ENCODE measurements at regions not wholly inside any gene's neighbourhood (a gene's known extent, or its start where the extent isn't known, plus 50 kb on each side); places are given as distances from the start of the nearest gene placed in this dataset.
"Not testable (repeated sequence)": the region's sequence is repeated elsewhere in the genome, so short reads cannot be mapped to it uniquely, and the experiment has no call there.

- TF ChIP-seq, protein P1, sequence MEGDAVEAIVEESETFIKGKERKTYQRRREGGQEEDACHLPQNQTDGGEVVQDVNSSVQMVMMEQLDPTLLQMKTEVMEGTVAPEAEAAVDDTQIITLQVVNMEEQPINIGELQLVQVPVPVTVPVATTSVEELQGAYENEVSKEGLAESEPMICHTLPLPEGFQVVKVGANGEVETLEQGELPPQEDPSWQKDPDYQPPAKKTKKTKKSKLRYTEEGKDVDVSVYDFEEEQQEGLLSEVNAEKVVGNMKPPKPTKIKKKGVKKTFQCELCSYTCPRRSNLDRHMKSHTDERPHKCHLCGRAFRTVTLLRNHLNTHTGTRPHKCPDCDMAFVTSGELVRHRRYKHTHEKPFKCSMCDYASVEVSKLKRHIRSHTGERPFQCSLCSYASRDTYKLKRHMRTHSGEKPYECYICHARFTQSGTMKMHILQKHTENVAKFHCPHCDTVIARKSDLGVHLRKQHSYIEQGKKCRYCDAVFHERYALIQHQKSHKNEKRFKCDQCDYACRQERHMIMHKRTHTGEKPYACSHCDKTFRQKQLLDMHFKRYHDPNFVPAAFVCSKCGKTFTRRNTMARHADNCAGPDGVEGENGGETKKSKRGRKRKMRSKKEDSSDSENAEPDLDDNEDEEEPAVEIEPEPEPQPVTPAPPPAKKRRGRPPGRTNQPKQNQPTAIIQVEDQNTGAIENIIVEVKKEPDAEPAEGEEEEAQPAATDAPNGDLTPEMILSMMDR (IDR thresholded peaks at IDR 0.05; ENCODE audit: low read length): peak; percentile 15; the same call in 1 of the 2 replicates
- H3K4me1 ChIP-seq (ENCODE audit: insufficient read depth, low read length, severe bottlenecking); H3K9me3 ChIP-seq (ENCODE audit: low read length); H3K36me3 ChIP-seq (ENCODE audit: insufficient read depth, low read length); H3K9me2 ChIP-seq (ENCODE audit: low read depth, low read length); H3K27ac ChIP-seq (ENCODE audit: low read depth, low read length, poor library complexity, severe bottlenecking); H4K20me1 ChIP-seq (ENCODE audit: insufficient read depth, low read length); H3K4me3 ChIP-seq (ENCODE audit: low read depth, low read length, poor library complexity, severe bottlenecking); H2AFZ ChIP-seq (ENCODE audit: low read length); H3K9ac ChIP-seq (ENCODE audit: low read length); H3K4me2 ChIP-seq (ENCODE audit: low read length); H3F3A ChIP-seq (ENCODE audit: insufficient read depth, low read length); H3K79me2 ChIP-seq (ENCODE audit: insufficient read depth, low read length); H3K27me3 ChIP-seq (ENCODE audit: insufficient read depth, low read length): not testable (repeated sequence)
These were observed 165.3 kb downstream of the ZNF267 start for GRCh38 chr16:32038783-32039496.

DNA sequence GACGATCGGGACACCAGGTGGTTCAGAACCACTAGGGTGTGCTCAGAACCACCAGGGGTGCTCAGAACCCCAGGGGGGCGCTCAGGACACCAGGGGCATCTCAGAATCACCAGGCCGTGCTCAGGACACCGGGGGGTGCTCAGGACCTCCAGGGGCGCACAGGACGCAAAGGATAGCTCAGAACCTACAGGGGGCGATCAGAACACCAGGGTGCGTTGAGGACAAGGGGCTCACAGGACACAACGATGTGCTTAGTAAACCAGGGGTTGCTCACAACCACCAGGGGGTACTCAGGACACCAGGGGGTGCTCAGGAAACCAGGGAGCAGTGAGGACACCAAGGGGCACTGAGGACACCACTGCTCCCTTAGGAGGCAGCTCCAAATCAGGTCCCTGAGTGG, 166.3 kb downstream of the ZNF267 start:
- not testable (repeated sequence) for H3K4me1 ChIP-seq (ENCODE audit: insufficient read depth, low read length, severe bottlenecking); H3K36me3 ChIP-seq (ENCODE audit: insufficient read depth, low read length); H3K79me2 ChIP-seq (ENCODE audit: insufficient read depth, low read length); H3K27me3 ChIP-seq (ENCODE audit: insufficient read depth, low read length); H4K20me1 ChIP-seq (ENCODE audit: insufficient read depth, low read length); H3F3A ChIP-seq (ENCODE audit: insufficient read depth, low read length); H3K9me2 ChIP-seq (ENCODE audit: low read depth, low read length); H2AFZ ChIP-seq (ENCODE audit: low read length); H3K4me2 ChIP-seq (ENCODE audit: low read length); H3K9me3 ChIP-seq (ENCODE audit: low read length); H3K27ac ChIP-seq (ENCODE audit: low read depth, low read length, poor library complexity, severe bottlenecking); H3K4me3 ChIP-seq (ENCODE audit: low read depth, low read length, poor library complexity, severe bottlenecking); H3K9ac ChIP-seq (ENCODE audit: low read length)

DNA sequence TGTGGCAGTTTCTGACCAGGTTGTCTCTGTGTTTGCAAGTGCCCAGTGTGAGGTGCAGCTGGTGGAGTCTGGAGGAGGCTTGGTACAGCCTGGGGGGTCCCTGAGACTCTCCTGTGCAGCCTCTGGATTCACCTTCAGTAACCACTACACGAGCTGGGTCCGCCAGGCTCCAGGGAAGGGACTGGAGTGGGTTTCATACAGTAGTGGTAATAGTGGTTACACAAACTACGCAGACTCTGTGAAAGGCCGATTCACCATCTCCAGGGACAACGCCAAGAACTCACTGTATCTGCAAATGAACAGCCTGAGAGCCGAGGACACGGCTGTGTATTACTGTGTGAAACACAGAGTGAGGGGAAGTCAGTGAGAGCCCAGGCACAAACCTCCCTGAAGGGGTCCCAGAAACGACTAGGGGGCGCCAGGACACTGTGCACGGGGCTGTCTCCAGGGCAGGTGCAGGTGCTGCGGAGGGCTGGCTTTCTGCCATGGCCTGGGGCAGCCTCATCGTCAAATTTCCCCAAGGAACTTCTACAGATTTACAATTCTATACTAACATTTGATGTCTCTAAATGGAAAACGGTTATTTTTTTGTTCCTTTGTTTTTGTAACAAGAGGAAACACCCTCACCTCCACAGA, 187.0 kb upstream of the TP53TG3D start:
- not testable (repeated sequence) for H3K4me2 ChIP-seq (ENCODE audit: low read length); H3K36me3 ChIP-seq (ENCODE audit: insufficient read depth, low read length); H3K4me1 ChIP-seq (ENCODE audit: insufficient read depth, low read length, severe bottlenecking); H3K27me3 ChIP-seq (ENCODE audit: insufficient read depth, low read length); H3K4me3 ChIP-seq (ENCODE audit: low read depth, low read length, poor library complexity, severe bottlenecking); H2AFZ ChIP-seq (ENCODE audit: low read length); H4K20me1 ChIP-seq (ENCODE audit: insufficient read depth, low read length); H3K9me2 ChIP-seq (ENCODE audit: low read depth, low read length); H3K27ac ChIP-seq (ENCODE audit: low read depth, low read length, poor library complexity, severe bottlenecking); H3K9ac ChIP-seq (ENCODE audit: low read length); H3K9me3 ChIP-seq (ENCODE audit: low read length); H3K79me2 ChIP-seq (ENCODE audit: insufficient read depth, low read length); H3F3A ChIP-seq (ENCODE audit: insufficient read depth, low read length)
- TF ChIP-seq, protein P1 (IDR thresholded peaks at IDR 0.05; ENCODE audit: low read length): peak; percentile 23; the same call in 1 of the 2 replicates

GRCh38 chr16:32071586-32071985, 181.5 kb upstream of the TP53TG3D start:
- not testable (repeated sequence) for H4K20me1 ChIP-seq (ENCODE audit: insufficient read depth, low read length); H3K9ac ChIP-seq (ENCODE audit: low read length); H3K9me2 ChIP-seq (ENCODE audit: low read depth, low read length); H3K9me3 ChIP-seq (ENCODE audit: low read length); H2AFZ ChIP-seq (ENCODE audit: low read length); H3K36me3 ChIP-seq (ENCODE audit: insufficient read depth, low read length); H3K4me1 ChIP-seq (ENCODE audit: insufficient read depth, low read length, severe bottlenecking); H3F3A ChIP-seq (ENCODE audit: insufficient read depth, low read length); H3K27ac ChIP-seq (ENCODE audit: low read depth, low read length, poor library complexity, severe bottlenecking); H3K79me2 ChIP-seq (ENCODE audit: insufficient read depth, low read length); H3K4me2 ChIP-seq (ENCODE audit: low read length); H3K4me3 ChIP-seq (ENCODE audit: low read depth, low read length, poor library complexity, severe bottlenecking); H3K27me3 ChIP-seq (ENCODE audit: insufficient read depth, low read length)

GRCh38 chr16:32083891-32084290, 169.2 kb upstream of the TP53TG3D start:
- H3F3A ChIP-seq (ENCODE audit: insufficient read depth, low read length); H4K20me1 ChIP-seq (ENCODE audit: insufficient read depth, low read length); H3K79me2 ChIP-seq (ENCODE audit: insufficient read depth, low read length); H3K4me3 ChIP-seq (ENCODE audit: low read depth, low read length, poor library complexity, severe bottlenecking); H3K36me3 ChIP-seq (ENCODE audit: insufficient read depth, low read length); H3K9me3 ChIP-seq (ENCODE audit: low read length); H3K27me3 ChIP-seq (ENCODE audit: insufficient read depth, low read length); H3K9me2 ChIP-seq (ENCODE audit: low read depth, low read length); H3K4me1 ChIP-seq (ENCODE audit: insufficient read depth, low read length, severe bottlenecking); H3K4me2 ChIP-seq (ENCODE audit: low read length); H2AFZ ChIP-seq (ENCODE audit: low read length); H3K9ac ChIP-seq (ENCODE audit: low read length); H3K27ac ChIP-seq (ENCODE audit: low read depth, low read length, poor library complexity, severe bottlenecking): not testable (repeated sequence)

DNA sequence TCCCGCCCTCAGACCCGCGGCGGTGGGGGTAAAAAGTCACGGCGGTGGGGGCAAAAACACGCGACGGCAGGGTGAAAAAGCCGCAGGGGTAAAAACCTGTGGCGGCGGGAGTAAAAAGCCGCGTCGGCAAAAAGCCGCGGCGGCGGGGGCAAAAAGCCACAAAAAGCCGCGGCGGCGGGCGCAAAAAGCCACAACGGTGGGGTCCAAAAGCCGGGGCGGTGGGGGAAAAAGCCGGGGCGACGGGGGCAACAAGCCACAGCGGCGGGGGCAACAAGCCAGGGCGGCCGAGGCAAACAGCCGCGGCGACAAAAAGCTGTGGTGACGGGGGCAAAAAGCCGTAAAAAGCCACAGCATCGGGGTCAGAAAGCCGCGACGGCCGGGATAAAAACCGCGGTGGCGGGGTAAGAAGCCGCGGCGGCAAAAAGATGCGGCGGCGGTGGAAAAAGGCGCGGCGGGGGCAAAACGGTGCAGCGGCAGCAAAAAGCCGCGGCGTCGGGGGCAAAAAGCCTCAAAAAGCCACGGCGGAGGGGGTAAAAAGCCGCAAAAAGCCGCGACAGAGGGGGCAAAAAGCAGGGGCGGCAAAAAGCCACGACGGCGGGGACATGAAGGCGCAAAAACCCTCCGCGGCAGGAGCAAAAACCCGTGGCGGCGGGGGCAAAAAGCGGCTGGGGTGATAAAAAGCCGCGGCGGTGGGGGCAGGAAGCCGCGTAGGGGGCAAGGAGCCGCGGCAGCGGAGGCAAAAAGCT, 168.3 kb upstream of the TP53TG3D start:
- H3K4me3 ChIP-seq (ENCODE audit: low read depth, low read length, poor library complexity, severe bottlenecking); H3K27me3 ChIP-seq (ENCODE audit: insufficient read depth, low read length); H3K27ac ChIP-seq (ENCODE audit: low read depth, low read length, poor library complexity, severe bottlenecking); H3K4me2 ChIP-seq (ENCODE audit: low read length); H3K9me3 ChIP-seq (ENCODE audit: low read length); H3K36me3 ChIP-seq (ENCODE audit: insufficient read depth, low read length); H3K9ac ChIP-seq (ENCODE audit: low read length); H3K9me2 ChIP-seq (ENCODE audit: low read depth, low read length); H2AFZ ChIP-seq (ENCODE audit: low read length); H4K20me1 ChIP-seq (ENCODE audit: insufficient read depth, low read length); H3K4me1 ChIP-seq (ENCODE audit: insufficient read depth, low read length, severe bottlenecking); H3F3A ChIP-seq (ENCODE audit: insufficient read depth, low read length); H3K79me2 ChIP-seq (ENCODE audit: insufficient read depth, low read length): not testable (repeated sequence)

All from OCI-LY1 (cell line).